Sigmoid colon (tissue), 4 donors: ENCODE measurements at regions not wholly inside any gene's neighbourhood (a gene's known extent, or its start where the extent isn't known, plus 50 kb on each side); places are given as distances from the start of the nearest gene placed in this dataset.

Source experiments
- EP300 ChIP-seq, 4 donors: sonication (generic); formaldehyde crosslinking; IDR thresholded peaks; one replicate each; pipeline ENCODE4 v1.6.1; 2017; ENCODE audit warnings: antibody characterized with exemption in 4 of 4
- POLR2A ChIP-seq, 2 donors: fragments of 450-650 bp; IDR thresholded peaks; one replicate each; pipeline ENCODE4 v1.6.1; 2016; ENCODE audit warnings: antibody characterized with exemption in 2 of 2, mild to moderate bottlenecking in 2 of 2, moderate library complexity in 2 of 2
- POLR2AphosphoS5 ChIP-seq, 4 donors: sonication (generic); formaldehyde crosslinking; IDR thresholded peaks; one replicate each; pipeline ENCODE4 v1.6.1; 2017; ENCODE audit warnings: antibody characterized with exemption in 4 of 4
- TF ChIP-seq, protein P1 (sequence below), 4 experiments: fragments of 450-650 bp in 3 of 4; fragments of 200-600 bp in 1 of 4; IDR thresholded peaks; one replicate each; pipeline ENCODE4 v1.5.1; 2016 to 2019; ENCODE audit warnings: antibody characterized with exemption in 4 of 4, mild to moderate bottlenecking in 3 of 4, moderate library complexity in 2 of 4

- TF ChIP-seq, protein P1, sequence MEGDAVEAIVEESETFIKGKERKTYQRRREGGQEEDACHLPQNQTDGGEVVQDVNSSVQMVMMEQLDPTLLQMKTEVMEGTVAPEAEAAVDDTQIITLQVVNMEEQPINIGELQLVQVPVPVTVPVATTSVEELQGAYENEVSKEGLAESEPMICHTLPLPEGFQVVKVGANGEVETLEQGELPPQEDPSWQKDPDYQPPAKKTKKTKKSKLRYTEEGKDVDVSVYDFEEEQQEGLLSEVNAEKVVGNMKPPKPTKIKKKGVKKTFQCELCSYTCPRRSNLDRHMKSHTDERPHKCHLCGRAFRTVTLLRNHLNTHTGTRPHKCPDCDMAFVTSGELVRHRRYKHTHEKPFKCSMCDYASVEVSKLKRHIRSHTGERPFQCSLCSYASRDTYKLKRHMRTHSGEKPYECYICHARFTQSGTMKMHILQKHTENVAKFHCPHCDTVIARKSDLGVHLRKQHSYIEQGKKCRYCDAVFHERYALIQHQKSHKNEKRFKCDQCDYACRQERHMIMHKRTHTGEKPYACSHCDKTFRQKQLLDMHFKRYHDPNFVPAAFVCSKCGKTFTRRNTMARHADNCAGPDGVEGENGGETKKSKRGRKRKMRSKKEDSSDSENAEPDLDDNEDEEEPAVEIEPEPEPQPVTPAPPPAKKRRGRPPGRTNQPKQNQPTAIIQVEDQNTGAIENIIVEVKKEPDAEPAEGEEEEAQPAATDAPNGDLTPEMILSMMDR (IDR thresholded peaks at IDR 0.05) = no peak
- TF ChIP-seq POLR2AphosphoS5 (IDR thresholded peaks at IDR 0.05) (no peak), EP300 (IDR thresholded peaks at IDR 0.05) (no peak), POLR2A (IDR thresholded peaks at IDR 0.05) (no peak)
Measured at GRCh38 chr2:184402381-184402780, 195.9 kb upstream of the ZNF804A start.
